HG03558 (cell line): ENCODE measurements at regions not wholly inside any gene's neighbourhood (a gene's known extent, or its start where the extent isn't known, plus 50 kb on each side); places are given as distances from the start of the nearest gene placed in this dataset.

ENCODE experiments used
- ATAC-seq: cut with Tn5 transposase; IDR thresholded peaks from one replicate; pipeline ENCODE4 v1.9.1; 2021; ENCODE audit warnings: moderate number of reproducible peaks; ENCODE audit not compliant: unreplicated experiment; ENCODE audit errors: extremely low read depth

DNA sequence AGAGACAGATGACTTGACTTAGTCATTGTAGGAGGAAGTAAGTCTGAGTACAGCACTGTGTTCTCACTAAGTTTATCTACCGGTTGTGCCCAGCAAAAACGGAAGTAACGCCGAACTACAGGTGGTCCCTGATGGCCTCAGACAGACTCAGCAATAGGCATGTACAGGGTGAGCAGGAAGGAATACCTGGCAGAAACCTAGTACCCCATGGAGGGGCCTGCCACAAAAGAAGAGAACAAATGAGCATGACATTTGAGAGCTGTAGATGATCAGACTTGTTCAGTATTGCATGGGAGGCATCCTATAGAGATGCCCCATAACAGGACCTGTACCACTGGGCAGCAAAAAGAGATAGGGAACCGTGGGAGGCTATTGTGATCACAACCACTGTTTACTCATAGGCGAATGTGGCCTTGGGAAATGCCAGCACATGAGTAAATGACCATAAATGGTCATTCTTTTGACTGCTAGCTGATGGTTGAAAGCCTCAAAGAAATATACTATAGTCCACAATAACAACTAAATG lies 106.4 kb upstream of the TAB2 start:
- ATAC-seq = peak; percentile 55

DNA sequence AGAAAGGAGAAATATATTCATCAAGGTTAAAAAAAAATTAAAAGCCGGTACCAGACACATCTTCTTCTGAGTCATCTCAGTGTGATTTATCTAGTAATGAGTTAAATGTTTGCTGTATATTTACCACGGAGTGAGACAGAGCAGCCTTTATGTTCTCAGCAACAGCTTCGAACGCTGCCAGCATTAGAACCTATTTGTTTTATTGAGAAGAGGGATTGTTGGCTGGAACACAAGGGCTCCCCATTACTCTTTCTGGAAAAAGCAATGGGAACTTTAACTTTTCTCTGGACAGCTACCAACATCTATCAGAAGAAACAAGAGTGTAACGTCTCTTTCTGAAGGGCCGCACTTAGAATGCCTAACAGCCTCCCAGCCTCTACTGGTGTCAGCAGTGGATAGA lies 105.3 kb upstream of the TAB2 start:
- ATAC-seq = no peak

DNA sequence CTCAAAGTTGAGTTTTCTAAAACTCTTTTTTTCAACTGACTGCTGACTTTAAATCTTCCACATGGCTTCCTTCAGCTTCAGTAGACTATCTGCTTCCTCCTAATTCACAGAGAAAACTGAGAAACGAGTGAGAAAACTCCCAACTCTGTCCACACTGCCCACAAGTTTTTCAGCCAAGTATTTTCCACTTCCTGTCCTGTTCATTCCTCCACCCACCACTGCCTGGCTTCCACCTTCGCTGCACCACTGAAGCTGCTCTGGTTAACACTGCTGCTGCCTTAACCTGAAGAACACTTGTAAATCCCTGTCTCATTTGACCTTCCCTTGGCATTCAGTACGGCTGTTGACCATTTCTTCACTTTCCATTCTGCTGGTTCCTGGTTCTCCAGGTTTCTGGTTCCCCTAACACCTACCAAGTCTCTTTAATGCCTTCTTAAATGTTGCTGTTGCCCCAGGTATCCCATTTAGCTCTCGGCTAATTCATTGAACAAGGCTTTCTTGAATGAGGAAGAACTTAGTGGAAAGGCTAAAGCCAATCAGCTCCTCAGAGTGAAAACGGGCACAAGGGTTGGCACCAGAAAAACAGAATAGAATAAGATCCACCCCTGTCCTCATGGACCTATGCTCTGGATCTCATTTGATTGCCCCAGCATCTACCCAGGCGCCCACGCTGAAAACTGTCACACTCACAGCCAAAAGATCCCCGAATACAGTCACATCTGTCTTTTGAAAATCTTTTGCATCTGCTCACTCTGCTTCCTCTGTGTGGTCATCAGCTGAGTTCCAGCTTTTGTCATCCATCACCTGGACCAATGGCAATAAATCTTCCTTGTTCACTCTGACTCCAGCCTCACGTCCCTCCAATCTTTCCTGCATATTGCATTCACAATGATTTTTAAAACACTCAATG lies 104.4 kb upstream of the TAB2 start:
- ATAC-seq = no peak

DNA sequence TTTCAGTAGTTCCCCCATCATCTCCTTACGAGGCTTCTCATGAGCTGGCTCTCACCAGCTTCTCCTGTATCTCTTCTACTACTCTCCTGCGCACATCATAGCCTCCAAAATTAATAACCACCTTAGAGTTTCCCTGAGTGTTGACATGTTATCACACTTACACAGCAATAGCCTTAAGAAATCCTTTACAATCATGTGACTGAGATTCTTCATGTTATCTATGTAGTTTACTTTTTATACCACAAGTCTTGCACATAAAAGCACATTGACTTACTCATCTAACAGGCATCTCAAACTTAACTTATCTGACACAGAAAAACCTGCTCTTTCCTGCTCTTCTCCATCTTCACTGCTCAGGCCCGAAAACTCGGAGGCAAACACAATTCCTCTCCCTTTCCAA lies 103.7 kb upstream of the TAB2 start:
- ATAC-seq = no peak

DNA sequence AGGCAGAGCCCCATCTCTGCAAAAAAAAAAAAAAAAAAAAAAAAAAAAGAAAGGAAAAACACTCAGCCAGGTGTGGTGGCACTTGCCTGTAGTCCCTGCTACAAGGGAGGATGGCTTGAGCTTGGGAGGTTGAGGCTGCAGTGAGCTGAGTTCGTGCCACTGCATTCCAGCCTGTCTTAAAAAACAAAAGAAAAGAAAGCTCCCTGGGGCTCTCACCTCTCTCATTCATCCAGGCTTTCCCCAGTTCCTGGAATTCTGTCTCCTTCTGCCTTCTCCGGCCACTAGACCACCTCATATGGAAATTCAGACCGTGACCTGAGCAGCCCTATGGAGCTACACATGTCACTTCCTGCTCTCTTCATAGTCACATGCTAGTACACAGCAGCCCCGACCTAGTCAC lies 101.1 kb upstream of the TAB2 start:
- ATAC-seq = no peak

DNA sequence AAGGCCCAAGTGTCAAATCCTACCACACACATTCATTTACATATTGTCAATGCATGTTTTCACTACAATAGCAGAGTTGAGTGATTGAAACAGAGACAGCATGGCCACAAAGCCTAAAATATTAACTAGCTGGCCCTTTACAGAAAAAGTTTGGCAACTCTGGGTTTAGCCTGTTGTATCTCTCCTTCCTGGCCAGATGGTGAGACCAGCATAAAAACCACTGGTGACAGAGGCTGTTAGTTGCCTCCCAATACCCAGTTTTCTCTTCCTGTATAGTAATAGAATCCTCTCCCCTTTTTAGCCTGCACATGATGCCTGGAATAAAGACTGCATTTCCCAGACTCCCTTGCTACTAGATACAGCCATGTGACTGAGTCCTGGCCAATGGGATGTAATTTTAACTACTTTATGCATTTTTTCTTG lies 100.0 kb upstream of the TAB2 start:
- ATAC-seq = peak; percentile 54

DNA sequence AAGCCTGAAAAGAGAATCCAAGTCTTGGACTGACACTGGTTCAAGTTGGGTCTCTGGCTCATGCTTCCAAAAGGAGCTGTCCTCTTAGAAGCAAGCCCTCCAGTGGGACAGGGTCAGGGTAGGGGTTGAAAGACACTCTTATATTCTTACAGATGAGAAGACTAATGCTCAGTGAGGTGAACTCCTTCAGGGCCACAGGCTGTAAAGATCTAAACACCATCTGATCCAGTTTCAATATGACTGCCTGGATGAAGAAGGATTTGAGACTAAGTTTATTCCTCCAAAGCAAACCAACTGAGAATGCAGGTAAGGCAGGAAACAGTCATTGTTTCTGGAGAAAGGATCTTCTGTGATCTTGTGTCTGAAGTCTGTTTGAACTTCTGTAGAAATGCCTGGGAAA lies 99.0 kb upstream of the TAB2 start:
- no peak for ATAC-seq

DNA sequence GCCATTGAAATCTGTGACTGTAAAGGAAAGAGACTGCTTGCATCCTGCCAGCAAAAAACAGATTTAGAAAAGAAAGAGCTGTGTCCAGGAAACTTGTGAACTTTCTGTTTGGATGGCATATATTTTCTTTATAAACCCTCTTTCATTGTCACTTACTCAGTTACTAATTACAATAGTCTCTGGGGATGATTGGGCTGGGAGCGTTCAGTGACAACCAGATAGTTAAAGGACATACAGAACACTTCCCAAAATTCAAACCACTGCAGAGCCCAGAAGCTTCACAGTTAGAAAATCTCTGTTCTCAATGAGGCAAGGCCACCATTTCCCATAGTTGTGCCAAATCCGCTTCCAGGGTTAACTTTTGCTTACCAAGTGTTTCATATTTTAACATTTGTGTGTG lies 98.6 kb upstream of the TAB2 start:
- ATAC-seq = no peak

DNA sequence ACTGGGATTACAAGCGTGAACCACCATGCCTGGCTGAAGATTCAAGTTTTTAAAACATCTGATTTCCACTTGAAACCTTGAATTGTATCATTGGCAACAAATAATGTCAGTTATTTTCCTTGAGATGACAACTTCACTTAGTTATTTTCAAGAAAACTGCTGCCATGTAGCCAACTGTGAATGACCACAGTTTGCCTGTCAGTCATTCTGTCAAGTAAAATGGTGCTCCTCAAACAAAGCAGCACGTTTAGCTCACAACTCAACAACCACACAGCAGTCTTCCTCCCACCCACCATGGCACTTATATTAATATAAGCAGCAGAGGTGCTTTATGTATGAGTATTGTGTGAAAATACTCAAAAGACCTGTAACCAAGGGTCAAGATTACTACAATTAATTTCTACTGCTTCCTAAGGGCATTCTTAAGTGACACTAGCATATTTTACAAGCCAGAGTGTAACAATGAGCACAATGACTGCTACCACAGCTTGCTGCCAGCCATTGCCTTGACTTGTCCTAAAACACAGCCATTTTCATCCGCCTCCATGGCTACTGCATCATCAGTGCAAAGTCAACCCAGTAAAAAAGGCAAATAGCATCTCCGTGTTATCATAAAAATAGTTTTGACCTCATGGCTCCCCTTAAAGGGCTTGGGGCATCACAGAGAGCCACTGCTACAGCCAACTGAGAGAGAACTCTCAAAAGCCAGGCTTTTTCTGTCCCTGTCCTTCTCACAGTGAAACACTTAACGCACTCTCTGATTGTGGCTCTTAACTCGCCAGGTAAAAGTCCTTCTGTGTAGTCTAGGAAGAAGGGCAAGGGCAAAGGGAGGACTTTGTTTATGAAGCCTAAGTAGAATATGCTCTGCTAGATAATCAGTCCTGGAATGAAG lies 96.4 kb upstream of the TAB2 start:
- ATAC-seq = no peak

DNA sequence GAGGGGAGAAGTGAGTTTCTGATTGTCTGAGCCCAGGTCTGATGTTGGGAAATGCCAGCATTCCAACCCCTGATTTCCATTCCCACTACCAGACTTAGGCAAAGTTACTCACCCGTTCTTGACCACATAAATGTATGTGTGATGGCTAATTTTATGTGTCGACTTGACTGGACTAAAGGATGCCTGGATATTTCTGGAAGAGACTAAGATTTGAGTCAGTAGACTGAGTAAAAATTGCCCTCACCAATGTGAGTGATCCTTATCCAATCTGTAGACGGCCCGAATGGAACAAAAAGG lies 95.8 kb upstream of the TAB2 start:
- no peak for ATAC-seq

DNA sequence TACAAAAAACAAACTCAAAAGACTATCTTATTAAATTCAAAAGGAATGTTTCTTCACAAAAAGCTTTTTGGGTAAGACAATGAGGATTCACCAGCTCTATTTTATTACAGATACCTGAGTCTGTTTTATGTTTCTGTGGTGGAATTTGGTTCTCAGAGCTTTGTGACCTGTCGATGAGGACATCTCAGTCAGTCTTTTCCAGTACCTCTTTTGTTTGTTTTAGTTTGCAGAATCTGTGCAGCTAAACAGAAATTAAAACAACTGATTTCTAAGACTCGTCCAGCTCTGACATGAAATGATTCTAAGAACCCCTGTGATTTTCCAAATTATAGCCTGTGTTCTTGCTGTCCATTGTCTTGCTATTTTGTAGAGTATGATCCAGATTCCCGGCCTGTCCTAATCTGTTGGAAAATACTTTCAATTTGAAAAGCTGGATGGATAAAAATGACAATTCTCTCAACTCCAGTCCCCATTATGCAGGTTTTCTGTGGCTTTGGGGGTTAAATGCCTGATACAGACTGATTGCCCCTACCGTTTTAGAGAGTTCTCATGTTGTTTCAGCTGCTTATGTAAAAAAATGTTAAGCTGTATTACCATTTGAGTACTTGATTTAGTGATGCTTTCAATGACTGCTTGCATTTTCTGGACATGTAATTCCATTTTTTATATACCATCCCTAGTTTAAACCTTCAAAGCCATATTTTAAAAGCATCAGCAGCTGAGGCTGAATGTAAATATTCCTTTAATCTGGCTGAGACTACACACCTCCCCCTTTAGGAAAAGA lies 94.2 kb upstream of the TAB2 start:
- no peak for ATAC-seq

DNA sequence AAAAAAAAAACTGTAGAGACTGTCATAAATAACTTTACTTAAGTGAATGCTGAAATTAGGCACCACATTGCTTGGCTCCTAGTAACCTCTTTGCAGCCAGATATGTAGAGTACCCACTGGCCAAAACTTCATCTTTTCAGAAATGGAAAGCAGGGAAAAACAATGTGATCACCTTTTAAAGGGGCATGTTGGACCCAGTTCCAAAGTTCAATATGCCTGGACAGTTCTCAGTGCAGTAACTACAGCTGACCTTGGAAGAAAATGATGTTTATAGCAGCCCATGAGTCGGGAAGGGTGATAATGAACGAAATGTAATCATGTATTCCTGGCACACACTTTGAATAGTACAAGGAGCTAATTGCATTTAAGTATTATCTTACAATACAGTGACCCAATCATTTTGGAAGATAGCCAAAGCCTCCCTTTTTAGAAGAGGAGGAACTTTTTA lies 93.6 kb upstream of the TAB2 start:
- ATAC-seq = no peak

DNA sequence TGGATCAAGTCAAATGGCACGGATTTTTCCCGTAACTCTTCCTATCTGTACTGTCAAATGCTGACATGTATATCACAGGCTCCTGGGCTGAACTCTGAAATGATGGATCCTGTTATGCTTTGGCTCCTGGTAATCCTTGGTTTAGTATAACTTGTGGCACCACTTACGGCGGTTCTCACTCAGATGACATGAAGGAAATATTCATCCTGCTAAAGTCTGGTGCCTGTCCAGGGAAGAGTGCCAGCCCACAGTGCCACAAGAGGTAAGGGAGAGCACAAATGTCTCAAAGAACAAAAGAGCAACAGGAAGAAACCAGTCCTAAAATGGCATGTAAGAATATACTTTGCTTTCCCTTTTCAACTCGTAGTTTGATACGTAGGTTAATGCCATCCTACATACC lies 93.1 kb upstream of the TAB2 start:
- ATAC-seq = no peak

DNA sequence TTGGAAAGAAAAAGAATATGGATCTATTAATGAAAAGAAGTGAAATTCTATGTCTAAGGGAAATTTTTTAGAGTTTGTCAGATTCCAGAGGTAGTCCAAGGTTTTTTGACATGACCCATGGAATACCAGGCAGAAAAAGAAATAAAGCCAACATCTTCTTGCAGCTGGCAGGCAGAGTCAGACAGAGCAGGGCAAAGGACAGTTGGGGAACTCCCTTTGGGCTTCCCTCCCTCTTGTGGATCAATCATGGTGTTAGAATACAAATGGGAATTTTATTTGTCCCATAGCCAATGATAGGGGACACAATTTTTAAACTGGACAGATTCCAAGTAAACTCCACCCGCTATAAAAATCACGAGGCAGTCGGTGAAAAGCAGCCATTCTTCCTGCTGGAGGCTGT lies 92.1 kb upstream of the TAB2 start:
- ATAC-seq = no peak

DNA sequence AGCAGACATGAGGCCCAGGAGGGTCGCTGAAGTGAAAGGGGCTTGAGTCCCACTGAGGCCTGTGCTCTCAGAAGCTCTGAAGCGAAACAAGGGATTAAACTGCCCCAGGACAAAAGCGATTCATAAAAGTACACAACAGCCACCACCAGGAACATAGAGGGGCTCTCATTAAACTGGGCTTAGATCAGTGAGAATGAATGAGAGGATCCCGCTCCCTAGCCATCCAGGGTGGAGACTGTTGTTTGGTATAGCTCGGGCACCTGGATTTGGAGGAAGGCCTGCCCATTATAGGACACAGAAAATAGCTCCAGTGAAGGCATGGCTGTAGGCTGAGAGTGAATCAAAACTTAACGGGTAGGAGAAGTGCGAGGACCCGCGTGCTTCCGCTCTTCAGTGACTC lies 91.6 kb upstream of the TAB2 start:
- no peak for ATAC-seq

DNA sequence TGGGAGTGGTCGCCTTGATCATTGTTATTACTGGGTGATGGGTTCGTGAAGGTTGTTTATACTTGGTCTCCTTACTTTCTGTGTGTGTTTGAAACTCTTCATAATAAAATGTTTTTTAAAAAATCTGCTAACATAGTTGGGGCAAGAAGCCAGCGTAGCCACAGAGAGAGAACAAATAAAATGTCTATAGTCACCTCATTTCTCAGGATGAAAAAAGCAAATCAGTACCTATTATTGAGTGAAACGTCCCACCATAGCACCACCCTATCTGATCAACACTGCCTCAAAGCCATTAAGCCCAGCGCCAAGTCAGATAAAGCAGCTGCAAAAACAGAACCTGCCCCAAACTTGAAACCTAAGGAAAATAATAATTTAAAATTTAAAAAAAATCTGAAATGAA lies 89.7 kb upstream of the TAB2 start:
- ATAC-seq = no peak

DNA sequence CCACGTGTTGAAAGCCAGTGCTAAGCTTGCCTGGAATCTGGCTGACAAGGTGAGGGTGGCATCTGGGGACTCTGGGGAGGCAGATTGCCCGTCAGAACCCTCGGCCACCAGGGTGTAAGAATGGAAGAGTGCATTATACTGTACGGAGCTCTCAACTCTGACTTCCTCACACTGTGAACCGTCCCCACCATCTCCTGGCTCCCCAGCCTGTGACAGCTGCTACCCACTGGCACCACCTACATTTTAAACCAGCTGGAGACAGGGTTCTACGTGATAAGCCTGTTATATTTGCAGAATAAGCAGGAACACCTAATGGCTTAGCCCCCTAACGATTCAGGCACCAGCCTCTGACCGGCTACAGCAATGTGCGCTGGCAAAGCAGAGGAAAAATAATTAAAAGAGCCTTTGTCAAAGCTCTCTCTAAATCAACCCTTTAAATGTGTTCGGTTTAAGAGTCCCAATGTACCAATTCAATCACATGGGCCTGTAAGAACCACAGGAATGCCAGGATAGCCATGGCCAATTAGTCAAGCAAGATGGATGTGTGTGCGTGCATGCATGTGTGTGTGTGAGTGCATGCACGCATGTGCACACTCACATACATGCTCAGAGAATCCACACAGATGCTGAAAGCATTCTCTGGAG lies 89.1 kb upstream of the TAB2 start:
- no peak for ATAC-seq

DNA sequence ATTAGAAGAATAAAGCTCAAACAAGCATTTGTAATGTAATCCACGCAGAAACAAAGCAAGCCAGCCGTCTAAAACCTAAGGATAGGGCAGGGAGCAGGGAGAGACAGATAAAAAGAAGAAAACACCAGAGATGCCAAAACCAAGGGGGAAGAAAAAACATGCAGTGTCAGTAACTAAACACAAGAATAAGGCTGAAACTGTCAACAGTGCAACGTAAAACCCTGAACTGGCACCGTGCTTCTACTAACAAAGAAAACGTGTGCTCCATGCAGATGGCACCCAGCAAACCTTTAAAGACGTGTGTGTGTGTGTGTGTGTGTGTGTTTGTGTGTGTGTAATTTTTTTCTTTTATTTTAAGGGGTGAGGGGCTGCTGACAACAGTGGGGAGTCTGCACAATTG lies 88.4 kb upstream of the TAB2 start:
- no peak for ATAC-seq

DNA sequence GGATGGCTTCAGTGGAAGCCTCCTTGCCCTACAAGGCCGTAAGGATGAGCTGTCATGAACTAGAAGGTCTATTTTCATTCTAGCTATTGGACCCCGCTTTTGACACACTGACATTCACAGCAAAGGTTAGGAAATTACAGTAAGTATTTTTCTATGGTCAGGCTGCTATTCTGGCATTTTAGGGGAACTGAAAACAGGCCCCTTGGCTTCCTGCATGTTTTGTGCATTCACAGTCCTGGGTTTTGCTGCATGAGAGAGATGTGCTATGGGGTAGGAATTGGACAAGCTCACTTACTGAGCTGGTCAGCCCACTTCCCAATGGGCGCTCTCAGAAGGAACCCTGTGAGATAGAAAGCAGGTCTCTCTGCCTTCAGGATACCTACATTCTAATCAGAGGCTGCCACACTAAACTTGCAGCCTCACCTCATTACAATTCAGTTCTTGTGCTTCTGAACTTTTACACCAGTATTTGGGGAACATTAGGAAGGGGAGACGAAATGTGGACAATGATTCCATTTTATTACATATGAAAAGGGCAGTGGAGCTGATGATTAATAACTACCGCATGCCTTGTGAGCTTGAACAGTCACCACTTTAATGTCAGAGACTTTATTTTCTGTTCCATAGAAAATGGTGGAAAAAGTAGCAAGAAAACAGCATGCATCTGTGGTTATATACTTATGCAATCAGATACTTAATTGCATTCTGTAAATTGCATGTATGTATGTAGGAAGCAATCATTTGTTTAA lies 86.6 kb upstream of the TAB2 start:
- ATAC-seq = no peak
